SJCRH30 (cell line): ENCODE measurements at regions not wholly inside any gene's neighbourhood (a gene's known extent, or its start where the extent isn't known, plus 50 kb on each side); places are given as distances from the start of the nearest gene placed in this dataset.

Experiments
- DNase-seq, 2 experiments: peaks; one replicate each; pipeline ENCODE4 v3.0.0-alpha.2; 2015 to 2020
- H3K27ac ChIP-seq: fragments of 250-450 bp; sonication (Bioruptor Pico); 2 replicates; pipeline ENCODE4 v1.5.1; 2020; ENCODE audit warnings: mild to moderate bottlenecking, moderate library complexity
- H3K27me3 ChIP-seq: fragments of 250-450 bp; sonication (Bioruptor Pico); 2 replicates; pipeline ENCODE4 v1.5.1; 2020; ENCODE audit warnings: mild to moderate bottlenecking, moderate library complexity
- H3K36me3 ChIP-seq: fragments of 250-450 bp; sonication (Bioruptor Pico); 2 replicates; pipeline ENCODE4 v1.5.1; 2020; ENCODE audit warnings: mild to moderate bottlenecking, moderate library complexity
- H3K4me1 ChIP-seq: fragments of 250-450 bp; sonication (Bioruptor Pico); 2 replicates; pipeline ENCODE4 v1.5.1; 2020; ENCODE audit warnings: mild to moderate bottlenecking, moderate library complexity
- H3K4me3 ChIP-seq: fragments of 250-450 bp; sonication (Bioruptor Pico); 2 replicates; pipeline ENCODE4 v1.5.1; 2020; ENCODE audit warnings: mild to moderate bottlenecking, moderate library complexity
- H3K9me3 ChIP-seq: fragments of 250-450 bp; sonication (Bioruptor Pico); replicated peaks from 2 replicates; pipeline ENCODE4 v1.5.1; 2020; ENCODE audit warnings: mild to moderate bottlenecking, moderate library complexity

DNA sequence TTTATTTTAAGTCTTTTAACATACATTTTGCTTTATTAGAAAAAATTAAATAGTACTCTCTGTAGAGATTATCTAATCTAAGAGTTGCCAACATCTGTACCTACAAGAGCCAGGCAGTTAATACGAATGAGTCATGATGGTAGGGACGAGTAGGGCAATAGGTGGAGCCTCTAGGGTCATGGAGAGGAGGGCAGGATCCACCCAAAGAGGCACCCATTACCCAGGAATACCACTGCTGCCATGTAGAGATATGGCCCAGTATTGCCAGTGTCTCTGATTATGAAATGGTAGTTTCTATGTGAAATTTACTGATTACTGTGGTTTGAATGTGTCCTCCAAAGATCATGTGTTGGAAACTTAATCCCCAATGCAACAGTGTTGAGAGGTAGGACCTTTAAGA, 170.4 kb downstream of the PIK3R1 start:
- H3K27me3 ChIP-seq = no peaks in the 10 kb centered on the region
- H3K36me3 ChIP-seq = no peaks in the 10 kb centered on the region
- DNase-seq = no peak
- H3K4me1 ChIP-seq = peaks cover 13% of the 10 kb centered on the region
- no peak overlapping the region for H3K4me3 ChIP-seq
- no peaks in the 10 kb centered on the region for H3K9me3 ChIP-seq
- H3K27ac ChIP-seq = no peak overlapping the region

GRCh38 chr5:68387074-68387796, 171.7 kb downstream of the PIK3R1 start:
- no peaks in the 10 kb centered on the region for H3K27me3 ChIP-seq
- H3K4me3 ChIP-seq = no peak overlapping the region
- H3K9me3 ChIP-seq = no peaks in the 10 kb centered on the region
- no peaks in the 10 kb centered on the region for H3K36me3 ChIP-seq
- no peak overlapping the region for H3K27ac ChIP-seq
- DNase-seq = no peak
- peaks cover 13% of the 10 kb centered on the region for H3K4me1 ChIP-seq

- Histone ChIP-seq H3K4me3 (no peak overlapping the region), H3K36me3 (no peaks in the 10 kb centered on the region), H3K4me1 (peaks cover 6% of the 10 kb centered on the region), H3K27ac (no peak overlapping the region), H3K27me3 (no peaks in the 10 kb centered on the region), H3K9me3 (no peaks in the 10 kb centered on the region)
- DNase-seq = peak in 1 of 2 experiments; percentile 6
These were observed 174.1 kb downstream of the PIK3R1 start for GRCh38 chr5:68389618-68390017.

- no peak for DNase-seq
- no peaks in the 10 kb centered on the region for H3K36me3 ChIP-seq
- H3K9me3 ChIP-seq = no peaks in the 10 kb centered on the region
These were observed 177.1 kb downstream of the PIK3R1 start for GRCh38 chr5:68392617-68393016.

DNA sequence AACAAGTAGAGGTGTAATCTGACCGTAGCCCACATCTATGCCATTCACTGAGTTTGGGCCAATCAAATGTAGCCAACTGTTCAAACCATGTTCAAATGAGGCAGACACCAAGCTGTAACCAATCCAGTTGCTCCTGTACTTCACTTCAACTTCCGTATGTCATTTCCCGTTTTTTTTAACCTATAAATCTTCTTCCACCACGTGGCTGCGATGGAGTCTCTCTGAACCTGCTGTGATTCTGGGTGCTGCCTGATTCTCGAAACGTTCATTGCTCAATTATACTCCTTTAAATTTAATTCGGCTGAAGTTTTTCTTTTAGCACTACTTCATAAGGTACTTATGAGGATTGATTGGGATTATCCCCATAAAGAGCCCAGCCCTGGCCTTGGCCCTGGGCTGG, 179.7 kb downstream of the PIK3R1 start:
- no peak overlapping the region for H3K4me3 ChIP-seq
- H3K27me3 ChIP-seq = no peaks in the 10 kb centered on the region
- no peaks in the 10 kb centered on the region for H3K4me1 ChIP-seq
- no peaks in the 10 kb centered on the region for H3K36me3 ChIP-seq
- no peaks in the 10 kb centered on the region for H3K9me3 ChIP-seq
- no peak overlapping the region for H3K27ac ChIP-seq
- DNase-seq = no peak

More at GRCh38 chr5:68392617-68393016, 177.1 kb downstream of the PIK3R1 start:
- H3K4me1 ChIP-seq = peaks cover 6% of the 10 kb centered on the region; the same call in 1 of the 2 replicates
- H3K27me3 ChIP-seq = no peaks in the 10 kb centered on the region
- no peak overlapping the region for H3K27ac ChIP-seq
- no peak overlapping the region for H3K4me3 ChIP-seq

GRCh38 chr5:68395926-68396511, 180.5 kb downstream of the PIK3R1 start:
- peak in 1 of 2 experiments; percentile 17 for DNase-seq
- no peaks in the 10 kb centered on the region for H3K27me3 ChIP-seq

GRCh38 chr5:68396722-68397121, 181.2 kb downstream of the PIK3R1 start:
- Histone ChIP-seq H3K27me3 (no peaks in the 10 kb centered on the region), H3K36me3 (no peaks in the 10 kb centered on the region), H3K4me3 (no peak overlapping the region), H3K9me3 (no peaks in the 10 kb centered on the region), H3K4me1 (no peaks in the 10 kb centered on the region), H3K27ac (no peak overlapping the region)
- peak; percentile 8 to 43 for DNase-seq

More at GRCh38 chr5:68395926-68396511, 180.5 kb downstream of the PIK3R1 start:
- no peak overlapping the region for H3K4me3 ChIP-seq
- H3K9me3 ChIP-seq = no peaks in the 10 kb centered on the region
- H3K27ac ChIP-seq = no peak overlapping the region
- H3K36me3 ChIP-seq = no peaks in the 10 kb centered on the region
- no peaks in the 10 kb centered on the region for H3K4me1 ChIP-seq

GRCh38 chr5:68398146-68398812, 182.7 kb downstream of the PIK3R1 start:
- no peak for DNase-seq
- Histone ChIP-seq H3K36me3 (no peaks in the 10 kb centered on the region), H3K9me3 (no peaks in the 10 kb centered on the region)

DNA sequence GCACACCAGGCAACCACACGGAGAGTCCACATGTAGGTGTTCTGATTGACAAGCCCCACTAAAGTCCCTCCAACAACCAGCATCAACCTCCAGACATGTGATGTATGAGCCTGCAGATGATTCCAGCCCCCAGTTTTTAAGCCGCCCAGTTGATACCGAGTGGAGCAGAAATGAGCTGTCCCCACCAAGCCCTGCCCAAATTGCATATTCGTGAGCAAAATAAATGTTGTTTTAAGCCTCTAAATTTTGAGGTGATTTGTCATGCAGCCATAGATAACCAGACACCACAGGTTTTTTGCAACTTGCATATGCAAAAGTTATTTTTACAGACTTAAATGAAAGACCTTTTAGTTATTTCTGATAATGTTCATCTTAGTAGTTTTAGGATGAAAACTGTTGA, 187.7 kb downstream of the PIK3R1 start:
- no peak for DNase-seq
- Histone ChIP-seq H3K27ac (no peak overlapping the region), H3K36me3 (no peaks in the 10 kb centered on the region), H3K4me3 (no peak overlapping the region), H3K4me1 (peaks cover 4% of the 10 kb centered on the region; the same call in 1 of the 2 replicates), H3K27me3 (no peaks in the 10 kb centered on the region), H3K9me3 (no peaks in the 10 kb centered on the region)

More at GRCh38 chr5:68398146-68398812, 182.7 kb downstream of the PIK3R1 start:
- no peaks in the 10 kb centered on the region for H3K4me1 ChIP-seq
- H3K27me3 ChIP-seq = no peaks in the 10 kb centered on the region
- H3K4me3 ChIP-seq = no peak overlapping the region
- H3K27ac ChIP-seq = no peak overlapping the region

DNA sequence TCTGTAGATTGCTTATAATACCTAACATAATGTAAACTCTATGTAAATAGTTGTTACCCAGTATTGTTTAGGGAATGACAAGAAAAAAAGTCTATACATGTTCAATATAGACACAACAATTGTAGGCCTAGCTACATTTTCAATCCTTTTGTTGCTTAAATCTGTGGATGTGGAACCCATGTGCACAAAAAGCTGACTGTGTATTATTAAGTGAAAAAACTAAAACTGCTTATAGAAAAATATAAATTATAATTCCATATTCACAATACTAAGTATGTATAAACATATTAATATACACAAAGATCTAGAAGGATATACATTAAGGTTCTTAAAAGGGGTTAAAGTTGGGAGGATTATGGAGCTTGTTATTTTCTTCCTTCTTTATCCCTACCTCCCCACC, 188.7 kb downstream of the PIK3R1 start:
- Histone ChIP-seq H3K4me3 (no peak overlapping the region), H3K9me3 (no peaks in the 10 kb centered on the region; the same call in 1 of the 2 replicates), H3K27ac (no peak overlapping the region), H3K4me1 (peaks cover 4% of the 10 kb centered on the region; the same call in 1 of the 2 replicates), H3K27me3 (no peaks in the 10 kb centered on the region), H3K36me3 (no peaks in the 10 kb centered on the region)
- no peak for DNase-seq

GRCh38 chr5:68405026-68405684, 189.6 kb downstream of the PIK3R1 start:
- Histone ChIP-seq H3K27ac (no peak overlapping the region), H3K9me3 (no peaks in the 10 kb centered on the region; the same call in 1 of the 2 replicates), H3K4me3 (no peak overlapping the region), H3K36me3 (no peaks in the 10 kb centered on the region), H3K4me1 (peaks cover 4% of the 10 kb centered on the region; the same call in 1 of the 2 replicates), H3K27me3 (no peaks in the 10 kb centered on the region)
- DNase-seq = no peak

DNA sequence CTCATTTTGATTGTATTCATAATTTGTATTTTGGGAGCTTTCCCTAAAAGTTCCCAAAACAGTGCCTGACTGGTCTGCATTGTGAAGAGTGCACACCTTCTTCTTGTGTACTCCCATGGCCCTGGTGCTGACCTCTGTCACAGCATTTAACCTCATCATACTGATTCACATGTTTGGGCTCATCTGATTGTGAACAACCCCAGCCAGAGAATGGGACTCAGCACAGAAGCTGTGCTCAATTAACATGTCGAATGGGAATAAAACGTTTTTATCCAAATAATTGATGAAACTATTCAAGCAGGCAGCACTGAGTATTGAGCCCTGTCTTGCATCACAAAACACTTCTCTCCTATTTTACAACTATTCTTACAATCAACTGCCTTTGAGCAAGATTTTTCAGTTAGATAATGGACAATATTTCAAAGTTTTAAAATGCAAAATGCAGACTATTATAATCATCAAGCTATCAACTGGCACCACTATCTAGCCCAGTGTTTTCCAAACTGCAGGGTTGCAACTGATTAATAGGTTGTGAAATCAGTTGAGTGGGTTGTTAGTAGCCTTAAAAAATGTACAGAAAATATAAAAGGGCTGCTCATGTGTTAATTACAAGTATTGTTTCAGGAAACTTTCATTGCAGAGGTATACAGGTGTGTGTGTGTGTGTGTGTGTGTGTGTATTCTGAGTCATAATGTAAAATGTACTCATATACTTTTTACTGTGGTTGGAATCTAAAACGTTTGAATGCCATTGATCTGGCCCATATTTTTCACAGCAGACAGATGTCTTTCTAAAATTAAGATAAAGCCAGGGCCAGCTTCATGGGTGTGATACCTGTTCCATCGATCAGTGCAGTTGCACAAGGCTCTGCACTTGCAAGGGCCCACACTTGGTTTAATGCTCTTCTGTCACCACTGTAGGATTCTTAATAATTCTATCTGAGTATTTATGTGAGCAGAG, 190.5 kb downstream of the PIK3R1 start:
- H3K4me1 ChIP-seq = peaks cover 4% of the 10 kb centered on the region; the same call in 1 of the 2 replicates
- DNase-seq = no peak
- no peaks in the 10 kb centered on the region for H3K27me3 ChIP-seq
- no peak overlapping the region for H3K27ac ChIP-seq
- no peak overlapping the region for H3K4me3 ChIP-seq
- H3K36me3 ChIP-seq = no peaks in the 10 kb centered on the region
- no peaks in the 10 kb centered on the region; the same call in 1 of the 2 replicates for H3K9me3 ChIP-seq

DNA sequence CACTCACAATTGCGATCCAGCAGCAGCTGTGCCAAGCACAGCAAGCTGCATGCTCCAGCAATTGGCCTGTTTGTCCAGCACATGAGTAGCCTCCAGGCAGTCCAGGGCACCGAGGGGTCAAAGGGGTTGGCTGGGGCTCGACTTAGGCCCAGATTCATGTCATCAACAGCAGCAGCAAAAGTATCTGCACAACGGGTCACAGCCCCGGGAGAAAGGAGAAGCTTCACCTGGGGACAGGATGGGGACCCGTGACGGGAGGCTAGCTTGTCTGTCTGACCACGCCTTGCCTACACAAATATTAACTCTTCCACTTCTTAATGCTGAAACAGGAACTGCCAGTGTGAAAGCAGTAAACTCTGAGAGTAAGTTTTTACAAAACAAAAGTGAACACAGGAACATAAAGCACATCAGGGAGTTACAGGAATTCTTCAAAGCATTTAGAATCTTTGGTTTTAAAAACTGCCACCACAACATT, 191.2 kb downstream of the PIK3R1 start:
- H3K4me3 ChIP-seq = no peak overlapping the region
- no peak overlapping the region for H3K27ac ChIP-seq
- no peaks in the 10 kb centered on the region; the same call in 1 of the 2 replicates for H3K9me3 ChIP-seq
- no peak for DNase-seq
- H3K36me3 ChIP-seq = no peaks in the 10 kb centered on the region
- no peaks in the 10 kb centered on the region for H3K27me3 ChIP-seq
- peaks cover 4% of the 10 kb centered on the region; the same call in 1 of the 2 replicates for H3K4me1 ChIP-seq
